ENCODE measurements at regions not wholly inside any gene's neighbourhood (a gene's known extent, or its start where the extent isn't known, plus 50 kb on each side); places are given as distances from the start of the nearest gene placed in this dataset.
"Not testable (repeated sequence)": the region's sequence is repeated elsewhere in the genome, so short reads cannot be mapped to it uniquely, and the experiment has no call there.

- not testable (repeated sequence) for H3K27me3 Mint-ChIP-seq (ENCODE audit: insufficient read depth, low read depth, poor library complexity); H3F3A ChIP-seq (replicated peaks; ENCODE audit: low read depth); H3K9me2 ChIP-seq (ENCODE audit: insufficient read depth); H3K36me3 ChIP-seq (ENCODE audit: insufficient read depth); H2AFZ ChIP-seq; H3K4me3 ChIP-seq; H3K36me3 Mint-ChIP-seq (ENCODE audit: low read depth); H3K4me3 Mint-ChIP-seq; H4K20me1 ChIP-seq (replicated peaks; ENCODE audit: insufficient read depth); H3K79me2 ChIP-seq (replicated peaks; ENCODE audit: insufficient read depth); H3K9me3 Mint-ChIP-seq; DNase-seq (ENCODE audit: low spot score); H3K4me2 ChIP-seq; H3K27me3 ChIP-seq (ENCODE audit: insufficient read depth); H3K27ac ChIP-seq (ENCODE audit: low read depth)
- Mint-ChIP-seq H3K4me1 (peaks cover 21% of the 10 kb centered on the region; the same call in 2 of the 3 replicates), H3K27ac (peak overlapping the region; percentile 62)
- peaks cover 14% of the 10 kb centered on the region for H3K4me1 ChIP-seq (ENCODE audit: insufficient read depth)
- ATAC-seq: 0 out of 3 replicates have a peak, but pooled peaks have one; percentile 23
Measured at GRCh38 chrX:47306471-47307023, 63.8 kb upstream of the ZNF157 start.

GRCh38 chrX:47311932-47312774 lies 58.2 kb upstream of the ZNF157 start:
- TF ChIP-seq EZH2 (IDR thresholded peaks at IDR 0.05; ENCODE audit: low read depth, unreplicated experiment) (no peak), ETS1 (IDR thresholded peaks at IDR 0.05) (no peak), EZH2phosphoT487 (IDR thresholded peaks at IDR 0.05; ENCODE audit: unreplicated experiment) (no peak), STAT1 (IDR thresholded peaks at IDR 0.05; ENCODE audit: unreplicated experiment) (no peak), CREB1 (CRISPR knock-in tag; IDR thresholded peaks at IDR 0.05; ENCODE audit: low read depth) (no peak), ZNF331 (CRISPR knock-in tag; IDR thresholded peaks at IDR 0.05; ENCODE audit: low read depth) (no peak), JUNB (IDR thresholded peaks at IDR 0.05; ENCODE audit: unreplicated experiment) (no peak)
- TF ChIP-seq, protein P1, sequence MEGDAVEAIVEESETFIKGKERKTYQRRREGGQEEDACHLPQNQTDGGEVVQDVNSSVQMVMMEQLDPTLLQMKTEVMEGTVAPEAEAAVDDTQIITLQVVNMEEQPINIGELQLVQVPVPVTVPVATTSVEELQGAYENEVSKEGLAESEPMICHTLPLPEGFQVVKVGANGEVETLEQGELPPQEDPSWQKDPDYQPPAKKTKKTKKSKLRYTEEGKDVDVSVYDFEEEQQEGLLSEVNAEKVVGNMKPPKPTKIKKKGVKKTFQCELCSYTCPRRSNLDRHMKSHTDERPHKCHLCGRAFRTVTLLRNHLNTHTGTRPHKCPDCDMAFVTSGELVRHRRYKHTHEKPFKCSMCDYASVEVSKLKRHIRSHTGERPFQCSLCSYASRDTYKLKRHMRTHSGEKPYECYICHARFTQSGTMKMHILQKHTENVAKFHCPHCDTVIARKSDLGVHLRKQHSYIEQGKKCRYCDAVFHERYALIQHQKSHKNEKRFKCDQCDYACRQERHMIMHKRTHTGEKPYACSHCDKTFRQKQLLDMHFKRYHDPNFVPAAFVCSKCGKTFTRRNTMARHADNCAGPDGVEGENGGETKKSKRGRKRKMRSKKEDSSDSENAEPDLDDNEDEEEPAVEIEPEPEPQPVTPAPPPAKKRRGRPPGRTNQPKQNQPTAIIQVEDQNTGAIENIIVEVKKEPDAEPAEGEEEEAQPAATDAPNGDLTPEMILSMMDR (conservative IDR thresholded peaks at IDR 0.05; ENCODE audit: low read depth in 2 of 2): peak; percentile 62 to 67
- TF ChIP-seq, protein P2, sequence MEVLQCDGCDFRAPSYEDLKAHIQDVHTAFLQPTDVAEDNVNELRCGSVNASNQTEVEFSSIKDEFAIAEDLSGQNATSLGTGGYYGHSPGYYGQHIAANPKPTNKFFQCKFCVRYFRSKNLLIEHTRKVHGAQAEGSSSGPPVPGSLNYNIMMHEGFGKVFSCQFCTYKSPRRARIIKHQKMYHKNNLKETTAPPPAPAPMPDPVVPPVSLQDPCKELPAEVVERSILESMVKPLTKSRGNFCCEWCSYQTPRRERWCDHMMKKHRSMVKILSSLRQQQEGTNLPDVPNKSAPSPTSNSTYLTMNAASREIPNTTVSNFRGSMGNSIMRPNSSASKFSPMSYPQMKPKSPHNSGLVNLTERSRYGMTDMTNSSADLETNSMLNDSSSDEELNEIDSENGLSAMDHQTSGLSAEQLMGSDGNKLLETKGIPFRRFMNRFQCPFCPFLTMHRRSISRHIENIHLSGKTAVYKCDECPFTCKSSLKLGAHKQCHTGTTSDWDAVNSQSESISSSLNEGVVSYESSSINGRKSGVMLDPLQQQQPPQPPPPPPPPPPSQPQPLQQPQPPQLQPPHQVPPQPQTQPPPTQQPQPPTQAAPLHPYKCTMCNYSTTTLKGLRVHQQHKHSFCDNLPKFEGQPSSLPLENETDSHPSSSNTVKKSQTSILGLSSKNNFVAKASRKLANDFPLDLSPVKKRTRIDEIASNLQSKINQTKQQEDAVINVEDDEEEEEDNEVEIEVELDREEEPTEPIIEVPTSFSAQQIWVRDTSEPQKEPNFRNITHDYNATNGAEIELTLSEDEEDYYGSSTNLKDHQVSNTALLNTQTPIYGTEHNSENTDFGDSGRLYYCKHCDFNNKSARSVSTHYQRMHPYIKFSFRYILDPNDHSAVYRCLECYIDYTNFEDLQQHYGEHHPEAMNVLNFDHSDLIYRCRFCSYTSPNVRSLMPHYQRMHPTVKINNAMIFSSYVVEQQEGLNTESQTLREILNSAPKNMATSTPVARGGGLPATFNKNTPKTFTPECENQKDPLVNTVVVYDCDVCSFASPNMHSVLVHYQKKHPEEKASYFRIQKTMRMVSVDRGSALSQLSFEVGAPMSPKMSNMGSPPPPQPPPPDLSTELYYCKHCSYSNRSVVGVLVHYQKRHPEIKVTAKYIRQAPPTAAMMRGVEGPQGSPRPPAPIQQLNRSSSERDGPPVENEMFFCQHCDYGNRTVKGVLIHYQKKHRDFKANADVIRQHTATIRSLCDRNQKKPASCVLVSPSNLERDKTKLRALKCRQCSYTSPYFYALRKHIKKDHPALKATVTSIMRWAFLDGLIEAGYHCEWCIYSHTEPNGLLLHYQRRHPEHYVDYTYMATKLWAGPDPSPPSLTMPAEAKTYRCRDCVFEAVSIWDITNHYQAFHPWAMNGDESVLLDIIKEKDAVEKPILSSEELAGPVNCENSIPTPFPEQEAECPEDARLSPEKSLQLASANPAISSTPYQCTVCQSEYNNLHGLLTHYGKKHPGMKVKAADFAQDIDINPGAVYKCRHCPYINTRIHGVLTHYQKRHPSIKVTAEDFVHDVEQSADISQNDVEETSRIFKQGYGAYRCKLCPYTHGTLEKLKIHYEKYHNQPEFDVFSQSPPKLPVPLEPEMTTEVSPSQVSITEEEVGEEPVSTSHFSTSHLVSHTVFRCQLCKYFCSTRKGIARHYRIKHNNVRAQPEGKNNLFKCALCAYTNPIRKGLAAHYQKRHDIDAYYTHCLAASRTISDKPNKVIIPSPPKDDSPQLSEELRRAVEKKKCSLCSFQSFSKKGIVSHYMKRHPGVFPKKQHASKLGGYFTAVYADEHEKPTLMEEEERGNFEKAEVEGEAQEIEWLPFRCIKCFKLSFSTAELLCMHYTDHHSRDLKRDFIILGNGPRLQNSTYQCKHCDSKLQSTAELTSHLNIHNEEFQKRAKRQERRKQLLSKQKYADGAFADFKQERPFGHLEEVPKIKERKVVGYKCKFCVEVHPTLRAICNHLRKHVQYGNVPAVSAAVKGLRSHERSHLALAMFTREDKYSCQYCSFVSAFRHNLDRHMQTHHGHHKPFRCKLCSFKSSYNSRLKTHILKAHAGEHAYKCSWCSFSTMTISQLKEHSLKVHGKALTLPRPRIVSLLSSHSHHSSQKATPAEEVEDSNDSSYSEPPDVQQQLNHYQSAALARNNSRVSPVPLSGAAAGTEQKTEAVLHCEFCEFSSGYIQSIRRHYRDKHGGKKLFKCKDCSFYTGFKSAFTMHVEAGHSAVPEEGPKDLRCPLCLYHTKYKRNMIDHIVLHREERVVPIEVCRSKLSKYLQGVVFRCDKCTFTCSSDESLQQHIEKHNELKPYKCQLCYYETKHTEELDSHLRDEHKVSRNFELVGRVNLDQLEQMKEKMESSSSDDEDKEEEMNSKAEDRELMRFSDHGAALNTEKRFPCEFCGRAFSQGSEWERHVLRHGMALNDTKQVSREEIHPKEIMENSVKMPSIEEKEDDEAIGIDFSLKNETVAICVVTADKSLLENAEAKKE (CRISPR knock-in tag; IDR thresholded peaks at IDR 0.05): no peak
- Mint-ChIP-seq H3K9me3 (no peaks in the 10 kb centered on the region), H3K27me3 (ENCODE audit: insufficient read depth, low read depth, poor library complexity) (peaks cover 3% of the 10 kb centered on the region), H3K36me3 (ENCODE audit: low read depth) (no peaks in the 10 kb centered on the region), H3K4me1 (peaks cover 17% of the 10 kb centered on the region; the same call in 2 of the 3 replicates), H3K4me3 (no peak overlapping the region), H3K27ac (peak overlapping the region; percentile 84)
- Histone ChIP-seq H3K27me3 (ENCODE audit: insufficient read depth) (no peaks in the 10 kb centered on the region), H3K4me3 (no peak overlapping the region), H3K9me2 (ENCODE audit: insufficient read depth) (no peaks in the 10 kb centered on the region), H2AFZ (no peak overlapping the region), H3K79me2 (replicated peaks; ENCODE audit: insufficient read depth) (no peaks in the 10 kb centered on the region), H3K27ac (ENCODE audit: low read depth) (peak overlapping the region; percentile 89), H3K4me2 (0 out of 2 replicates have a peak overlapping the region, but pooled peaks have one; percentile 6), H3K4me1 (ENCODE audit: insufficient read depth) (peaks cover 3% of the 10 kb centered on the region; the same call in 1 of the 2 replicates), H3K36me3 (ENCODE audit: insufficient read depth) (no peaks in the 10 kb centered on the region), H3F3A (replicated peaks; ENCODE audit: low read depth) (0 out of 2 replicates have a peak, but pooled peaks cover 3% of the 10 kb centered on the region), H4K20me1 (replicated peaks; ENCODE audit: insufficient read depth) (no peaks in the 10 kb centered on the region)
- ATAC-seq (peak; percentile 58), DNase-seq (ENCODE audit: low spot score) (peak; percentile 74)

Measured in GM23338 (cell line).